ENCODE measurements at regions not wholly inside any gene's neighbourhood (a gene's known extent, or its start where the extent isn't known, plus 50 kb on each side); places are given as distances from the start of the nearest gene placed in this dataset.

- TF ChIP-seq CHD2 (IDR thresholded peaks at IDR 0.05; ENCODE audit: borderline replicate concordance, low read depth, low read length) (no peak), SMAD5 (IDR thresholded peaks at IDR 0.05; ENCODE audit: low read depth) (no peak), RAD51 (IDR thresholded peaks at IDR 0.05) (0 out of 2 replicates have a peak, but pooled peaks have one; percentile 18), TCF12 (IDR thresholded peaks at IDR 0.05; ENCODE audit: low read depth, low read length) (0 out of 2 replicates have a peak, but pooled peaks have one; percentile 38), EGR1 (IDR thresholded peaks at IDR 0.05; ENCODE audit: borderline replicate concordance in 1 of 2, low read depth in 2 of 2, low read length in 2 of 2) (no peak), ZBTB33 (IDR thresholded peaks at IDR 0.05) (peak; percentile 33; the same call in 1 of the 2 replicates), CHD4 (IDR thresholded peaks at IDR 0.05) (no peak), CREM (IDR thresholded peaks at IDR 0.05; ENCODE audit: low read depth) (peak; percentile 80), ZNF592 (IDR thresholded peaks at IDR 0.05) (no peak), IKZF2 (IDR thresholded peaks at IDR 0.05) (peak; percentile 71 to 83), IRF5 (IDR thresholded peaks at IDR 0.05; ENCODE audit: borderline replicate concordance) (no peak)
- TF ChIP-seq, protein P1, sequence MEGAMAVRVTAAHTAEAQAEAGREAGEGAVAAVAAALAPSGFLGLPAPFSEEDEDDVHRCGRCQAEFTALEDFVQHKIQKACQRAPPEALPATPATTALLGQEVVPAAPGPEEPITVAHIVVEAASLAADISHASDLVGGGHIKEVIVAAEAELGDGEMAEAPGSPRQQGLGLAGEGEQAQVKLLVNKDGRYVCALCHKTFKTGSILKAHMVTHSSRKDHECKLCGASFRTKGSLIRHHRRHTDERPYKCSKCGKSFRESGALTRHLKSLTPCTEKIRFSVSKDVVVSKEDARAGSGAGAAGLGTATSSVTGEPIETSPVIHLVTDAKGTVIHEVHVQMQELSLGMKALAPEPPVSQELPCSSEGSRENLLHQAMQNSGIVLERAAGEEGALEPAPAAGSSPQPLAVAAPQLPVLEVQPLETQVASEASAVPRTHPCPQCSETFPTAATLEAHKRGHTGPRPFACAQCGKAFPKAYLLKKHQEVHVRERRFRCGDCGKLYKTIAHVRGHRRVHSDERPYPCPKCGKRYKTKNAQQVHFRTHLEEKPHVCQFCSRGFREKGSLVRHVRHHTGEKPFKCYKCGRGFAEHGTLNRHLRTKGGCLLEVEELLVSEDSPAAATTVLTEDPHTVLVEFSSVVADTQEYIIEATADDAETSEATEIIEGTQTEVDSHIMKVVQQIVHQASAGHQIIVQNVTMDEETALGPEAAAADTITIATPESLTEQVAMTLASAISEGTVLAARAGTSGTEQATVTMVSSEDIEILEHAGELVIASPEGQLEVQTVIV (IDR thresholded peaks at IDR 0.05; ENCODE audit: borderline replicate concordance, partially characterized antibody), result no peak
- TF ChIP-seq, protein P2, sequence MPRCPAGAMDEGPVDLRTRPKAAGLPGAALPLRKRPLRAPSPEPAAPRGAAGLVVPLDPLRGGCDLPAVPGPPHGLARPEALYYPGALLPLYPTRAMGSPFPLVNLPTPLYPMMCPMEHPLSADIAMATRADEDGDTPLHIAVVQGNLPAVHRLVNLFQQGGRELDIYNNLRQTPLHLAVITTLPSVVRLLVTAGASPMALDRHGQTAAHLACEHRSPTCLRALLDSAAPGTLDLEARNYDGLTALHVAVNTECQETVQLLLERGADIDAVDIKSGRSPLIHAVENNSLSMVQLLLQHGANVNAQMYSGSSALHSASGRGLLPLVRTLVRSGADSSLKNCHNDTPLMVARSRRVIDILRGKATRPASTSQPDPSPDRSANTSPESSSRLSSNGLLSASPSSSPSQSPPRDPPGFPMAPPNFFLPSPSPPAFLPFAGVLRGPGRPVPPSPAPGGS (IDR thresholded peaks at IDR 0.05; ENCODE audit: borderline replicate concordance, insufficient read depth, low read depth, low read length, poor library complexity, severe bottlenecking), result peak; percentile 64
- TF ChIP-seq, protein P3, sequence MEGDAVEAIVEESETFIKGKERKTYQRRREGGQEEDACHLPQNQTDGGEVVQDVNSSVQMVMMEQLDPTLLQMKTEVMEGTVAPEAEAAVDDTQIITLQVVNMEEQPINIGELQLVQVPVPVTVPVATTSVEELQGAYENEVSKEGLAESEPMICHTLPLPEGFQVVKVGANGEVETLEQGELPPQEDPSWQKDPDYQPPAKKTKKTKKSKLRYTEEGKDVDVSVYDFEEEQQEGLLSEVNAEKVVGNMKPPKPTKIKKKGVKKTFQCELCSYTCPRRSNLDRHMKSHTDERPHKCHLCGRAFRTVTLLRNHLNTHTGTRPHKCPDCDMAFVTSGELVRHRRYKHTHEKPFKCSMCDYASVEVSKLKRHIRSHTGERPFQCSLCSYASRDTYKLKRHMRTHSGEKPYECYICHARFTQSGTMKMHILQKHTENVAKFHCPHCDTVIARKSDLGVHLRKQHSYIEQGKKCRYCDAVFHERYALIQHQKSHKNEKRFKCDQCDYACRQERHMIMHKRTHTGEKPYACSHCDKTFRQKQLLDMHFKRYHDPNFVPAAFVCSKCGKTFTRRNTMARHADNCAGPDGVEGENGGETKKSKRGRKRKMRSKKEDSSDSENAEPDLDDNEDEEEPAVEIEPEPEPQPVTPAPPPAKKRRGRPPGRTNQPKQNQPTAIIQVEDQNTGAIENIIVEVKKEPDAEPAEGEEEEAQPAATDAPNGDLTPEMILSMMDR (IDR thresholded peaks at IDR 0.05 in 2 of 3, conservative IDR thresholded peaks at IDR 0.05 in 1 of 3; ENCODE audit: control insufficient read depth in 2 of 3, extremely low read depth in 1 of 3, insufficient read depth in 1 of 3, low read depth in 3 of 3, low read length in 3 of 3), result no peak
These were observed 64.5 kb upstream of the STK38L start (continued) for GRCh38 chr12:27179400-27180214.

All from GM12878 (cell line).